Natural killer cell (primary cell): ENCODE measurements at regions not wholly inside any gene's neighbourhood (a gene's known extent, or its start where the extent isn't known, plus 50 kb on each side); places are given as distances from the start of the nearest gene placed in this dataset.
"Not testable (repeated sequence)": the region's sequence is repeated elsewhere in the genome, so short reads cannot be mapped to it uniquely, and the experiment has no call there.

ENCODE experiments used
- ATAC-seq, 3 donors: fragments of 150-1000 bp in 2 of 3; fragments of 200-7000 bp in 1 of 3; cut with Tn5 transposase; 1 replicate in 1 of 3; 2 replicates in 2 of 3; pipeline ENCODE4 v1.10.0; 2021; ENCODE audit warnings: mild to moderate bottlenecking in 2 of 3, moderate library complexity in 2 of 3
- DNase-seq, 2 donors: peaks; one replicate each; pipeline versions ENCODE4 v3.0.0 to v3.0.0-alpha.2; 2013 to 2021; ENCODE audit warnings: mixed read lengths in 1 of 2
- H3K27ac ChIP-seq: one replicate; pipeline ENCODE4 v1.5.1; 2013; ENCODE audit warnings: mild to moderate bottlenecking, low read length
- H3K27me3 ChIP-seq: one replicate; pipeline ENCODE4 v1.6.1; 2013; ENCODE audit warnings: low read length; ENCODE audit not compliant: control insufficient read depth, insufficient read depth
- H3K36me3 ChIP-seq: one replicate; pipeline ENCODE4 v1.6.1; 2013; ENCODE audit warnings: low read length; ENCODE audit not compliant: control insufficient read depth, insufficient read depth
- H3K4me1 ChIP-seq: one replicate; pipeline ENCODE4 v1.6.1; 2013; ENCODE audit warnings: low read length; ENCODE audit not compliant: control insufficient read depth, insufficient read depth
- H3K4me3 ChIP-seq: one replicate; pipeline ENCODE4 v1.5.1; 2013; ENCODE audit warnings: low read length
- H3K9me3 ChIP-seq: one replicate; pipeline ENCODE4 v1.6.1; 2013; ENCODE audit warnings: low read length; ENCODE audit not compliant: control insufficient read depth, insufficient read depth
- H3K27ac Mint-ChIP-seq, 2 donors: one replicate each; pipeline ENCODE4 v1.8.0; 2022; ENCODE audit warnings: mild to moderate bottlenecking in 2 of 2, mixed read lengths in 2 of 2, moderate library complexity in 1 of 2
- H3K27me3 Mint-ChIP-seq, 2 donors: one replicate each; pipeline ENCODE4 v1.8.0; 2022; ENCODE audit warnings: low read depth in 2 of 2, mixed read lengths in 2 of 2
- H3K36me3 Mint-ChIP-seq: one replicate; pipeline ENCODE4 v1.8.0; 2022; ENCODE audit warnings: mixed read lengths
- H3K4me1 Mint-ChIP-seq, 2 donors: one replicate each; pipeline ENCODE4 v1.8.0; 2022; ENCODE audit warnings: mixed read lengths in 2 of 2
- H3K4me3 Mint-ChIP-seq: one replicate; pipeline ENCODE4 v1.8.0; 2022; ENCODE audit warnings: mild to moderate bottlenecking, moderate library complexity, mixed read lengths
- H3K9me3 Mint-ChIP-seq, 2 donors: one replicate each; pipeline ENCODE4 v1.8.0; 2022; ENCODE audit warnings: mixed read lengths in 2 of 2
- WGBS: methylation state at CpG from one replicate; pipeline ENCODE4 v1.1.7; 2013; ENCODE audit warnings: missing lambda C conversion rate; ENCODE audit not compliant: insufficient coverage; 5-methylcytosine and 5-hydroxymethylcytosine counted together
- intact Hi-C: fragments of 100-400 bp; cut with micrococcal nuclease; formaldehyde crosslinking; loops from one replicate; pipeline ENCODE4 v1.14.2; 2022

DNA sequence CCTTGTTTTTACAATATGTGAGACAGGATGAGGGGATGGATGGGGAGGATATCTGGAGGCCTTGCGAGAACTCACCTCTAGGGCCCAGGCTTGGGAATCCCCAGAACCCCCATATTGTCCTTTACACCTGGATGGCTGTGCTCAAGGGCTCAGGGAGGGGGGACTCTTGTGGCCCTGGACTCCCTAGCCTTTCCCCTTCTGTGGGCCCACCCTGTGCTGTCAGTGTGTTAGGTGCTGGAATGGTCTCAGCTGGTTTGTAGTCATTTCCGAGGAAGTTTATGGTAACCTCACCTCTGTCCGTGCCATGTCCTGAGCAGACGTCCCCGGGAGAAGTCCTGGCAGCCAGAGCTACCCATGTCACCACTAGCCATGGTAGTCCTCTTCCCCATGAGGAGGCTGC lies 158.3 kb downstream of the KCNJ18 start:
- H3K36me3 Mint-ChIP-seq, H3K4me1 Mint-ChIP-seq, H3K27ac ChIP-seq, DNase-seq, H3K36me3 ChIP-seq, H3K4me3 ChIP-seq, H3K27me3 ChIP-seq, H3K27ac Mint-ChIP-seq, H3K4me1 ChIP-seq, ATAC-seq, H3K27me3 Mint-ChIP-seq, H3K4me3 Mint-ChIP-seq, intact Hi-C loops: not testable (repeated sequence)
- 89% methylated on average over 4 of the region's 5 CpGs for WGBS
- peaks cover 5 to 10% of the 10 kb centered on the region in 2 donors for H3K9me3 Mint-ChIP-seq
- H3K9me3 ChIP-seq = peaks cover 12% of the 10 kb centered on the region
